HG02970 (cell line): ENCODE measurements at regions not wholly inside any gene's neighbourhood (a gene's known extent, or its start where the extent isn't known, plus 50 kb on each side); places are given as distances from the start of the nearest gene placed in this dataset.
"Not testable (repeated sequence)": the region's sequence is repeated elsewhere in the genome, so short reads cannot be mapped to it uniquely, and the experiment has no call there.

Experiments
- ATAC-seq: cut with Tn5 transposase; IDR thresholded peaks from one replicate; pipeline ENCODE4 v1.9.1; 2021; ENCODE audit warnings: mild to moderate bottlenecking, moderate library complexity, moderate number of reproducible peaks; ENCODE audit not compliant: unreplicated experiment, low FRiP score

DNA sequence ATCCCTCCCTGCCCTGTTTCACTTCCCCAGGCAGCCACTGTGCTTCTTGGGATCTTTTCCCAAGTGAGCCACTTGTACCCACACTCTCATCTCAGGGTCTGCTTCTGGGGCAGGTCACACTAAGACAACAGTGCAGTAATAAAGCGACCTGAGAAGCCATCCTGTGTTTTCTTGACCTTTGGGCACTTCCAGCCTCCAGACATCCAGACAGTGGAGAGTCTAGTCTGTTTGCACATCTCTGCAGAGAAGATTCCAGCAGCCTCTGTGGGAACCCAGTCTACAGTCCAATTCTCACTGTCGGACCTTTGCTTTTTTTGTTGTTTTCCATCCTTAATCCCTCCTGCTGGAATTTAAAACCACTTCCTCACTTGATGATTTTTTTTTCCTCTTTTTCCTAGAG is 50.3 kb upstream of the ATP6AP2 start:
- ATAC-seq, result no peak

DNA sequence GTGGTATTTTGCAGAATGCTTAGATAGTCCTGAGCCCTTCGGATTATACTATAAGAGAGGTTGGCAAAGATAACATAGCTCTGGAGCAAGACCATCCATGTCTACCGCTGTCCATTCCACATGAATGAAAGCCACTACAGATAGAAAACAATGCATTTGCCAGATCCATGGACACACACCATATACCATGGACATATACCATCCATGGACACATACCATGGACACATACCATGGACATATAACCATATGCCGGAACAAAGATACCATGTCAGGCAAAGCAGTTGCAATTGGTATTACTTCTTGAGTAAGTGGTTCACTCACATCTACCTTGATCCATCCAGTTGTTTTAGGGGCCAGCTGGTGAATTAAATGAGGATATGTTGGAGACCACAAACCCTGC is 53.2 kb upstream of the ATP6AP2 start:
- ATAC-seq, result no peak

DNA sequence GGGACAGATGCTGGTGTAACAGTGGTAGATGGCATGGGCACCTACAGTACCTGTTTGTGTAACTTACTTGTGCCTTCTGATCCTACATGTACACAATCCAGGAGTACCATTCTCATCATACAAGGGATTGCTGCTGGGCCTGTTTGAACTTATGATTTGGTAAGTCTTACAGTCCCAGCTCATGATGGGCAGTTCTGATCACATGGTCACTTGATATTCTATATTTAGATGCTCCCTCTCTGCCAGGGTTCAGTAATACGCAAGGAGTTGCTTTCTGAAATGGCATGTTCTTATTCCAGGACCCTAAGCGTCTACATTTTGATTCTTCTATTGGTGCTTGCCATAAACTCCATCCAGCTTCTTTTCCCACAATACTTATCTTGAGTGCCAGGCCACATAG is 54.4 kb upstream of the ATP6AP2 start:
- no peak for ATAC-seq

DNA sequence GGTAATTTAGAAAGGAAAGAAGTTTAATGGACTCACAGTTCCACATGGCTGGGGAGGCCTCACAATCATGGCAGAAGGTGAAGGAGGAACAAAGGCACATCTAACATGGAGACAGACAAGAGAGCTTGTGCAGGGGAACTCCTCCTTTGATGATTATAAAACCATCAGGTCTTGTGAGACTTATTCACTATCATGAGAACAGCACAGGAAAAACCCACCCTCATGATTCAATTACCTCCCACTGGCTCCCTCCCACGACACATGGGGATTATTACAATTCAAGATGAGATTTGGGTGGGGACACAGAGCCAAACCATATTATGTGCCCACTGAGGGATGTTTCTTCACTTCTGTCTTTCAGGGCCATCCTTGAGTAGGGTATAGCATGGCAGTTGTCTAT is 54.9 kb upstream of the ATP6AP2 start:
- ATAC-seq, result not testable (repeated sequence)

DNA sequence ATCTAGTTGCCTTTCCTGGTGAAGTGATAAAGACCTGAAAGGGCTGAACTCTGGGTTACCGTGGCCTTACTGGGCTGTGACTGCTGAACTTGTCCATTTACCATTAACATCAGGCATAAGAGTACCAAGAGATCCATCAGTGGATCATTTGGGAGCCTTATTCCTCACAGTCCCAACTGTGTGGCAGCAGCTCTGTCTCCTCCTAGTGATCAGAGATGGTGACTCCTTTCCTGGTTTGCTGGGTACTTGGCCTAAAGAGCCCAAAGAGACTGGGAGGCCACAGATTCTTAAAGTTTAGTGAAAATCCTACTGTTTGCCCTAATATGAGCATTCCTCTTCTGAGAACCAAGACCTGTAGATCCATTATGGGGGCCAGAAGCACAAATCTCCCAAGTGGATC is 56.3 kb upstream of the ATP6AP2 start:
- no peak for ATAC-seq

DNA sequence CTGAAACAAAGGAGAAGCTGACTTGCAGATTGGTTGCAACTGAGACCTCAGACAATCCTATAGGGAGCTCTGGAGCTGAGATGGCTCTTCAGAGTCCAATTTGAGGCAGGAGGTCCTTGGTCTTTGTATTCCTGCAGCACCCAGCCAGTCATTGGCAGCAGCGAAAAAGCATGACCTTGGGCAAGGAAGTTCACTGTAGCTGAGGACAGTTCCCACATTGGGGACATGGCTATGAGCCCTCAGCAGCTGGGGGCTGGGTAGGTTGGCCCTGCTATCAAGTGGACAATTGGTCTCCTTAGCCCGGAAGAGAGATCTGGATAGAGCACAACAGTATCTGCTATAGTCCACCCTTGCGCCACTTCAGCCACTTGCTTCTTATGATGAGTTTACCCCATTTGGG is 56.9 kb upstream of the ATP6AP2 start:
- no peak for ATAC-seq

- ATAC-seq, result no peak
Observed at GRCh38 chrX:40521868-40522450, 58.8 kb upstream of the ATP6AP2 start.

DNA sequence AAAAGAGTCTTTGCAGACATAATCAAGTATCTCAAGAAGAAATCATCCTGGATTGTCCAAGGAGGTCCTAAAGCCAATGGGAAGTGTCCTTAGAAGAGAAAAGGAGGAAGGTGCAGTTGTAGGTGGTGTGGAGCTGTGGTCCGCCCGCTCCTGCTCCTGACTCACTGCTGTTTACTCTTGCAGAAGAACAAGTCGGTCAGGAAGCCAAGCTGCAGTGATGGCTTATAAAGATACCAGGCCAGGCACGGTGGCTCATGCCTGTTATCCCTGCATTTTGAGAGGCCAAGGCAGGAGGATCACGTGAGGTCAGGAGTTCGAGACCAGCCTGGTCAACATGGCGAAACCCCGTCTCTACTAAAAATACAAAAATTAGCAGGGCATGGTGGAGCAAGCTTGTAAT is 66.4 kb upstream of the ATP6AP2 start:
- no peak for ATAC-seq

GRCh38 chrX:40513835-40514234 is 66.9 kb upstream of the ATP6AP2 start:
- no peak for ATAC-seq

- ATAC-seq, result no peak
Observed at GRCh38 chrX:40513012-40513411, 67.8 kb upstream of the ATP6AP2 start.

- no peak for ATAC-seq
Observed at GRCh38 chrX:40511258-40511657, 69.5 kb upstream of the ATP6AP2 start.

- no peak for ATAC-seq
Observed at GRCh38 chrX:40508560-40508959, 72.2 kb upstream of the ATP6AP2 start.

DNA sequence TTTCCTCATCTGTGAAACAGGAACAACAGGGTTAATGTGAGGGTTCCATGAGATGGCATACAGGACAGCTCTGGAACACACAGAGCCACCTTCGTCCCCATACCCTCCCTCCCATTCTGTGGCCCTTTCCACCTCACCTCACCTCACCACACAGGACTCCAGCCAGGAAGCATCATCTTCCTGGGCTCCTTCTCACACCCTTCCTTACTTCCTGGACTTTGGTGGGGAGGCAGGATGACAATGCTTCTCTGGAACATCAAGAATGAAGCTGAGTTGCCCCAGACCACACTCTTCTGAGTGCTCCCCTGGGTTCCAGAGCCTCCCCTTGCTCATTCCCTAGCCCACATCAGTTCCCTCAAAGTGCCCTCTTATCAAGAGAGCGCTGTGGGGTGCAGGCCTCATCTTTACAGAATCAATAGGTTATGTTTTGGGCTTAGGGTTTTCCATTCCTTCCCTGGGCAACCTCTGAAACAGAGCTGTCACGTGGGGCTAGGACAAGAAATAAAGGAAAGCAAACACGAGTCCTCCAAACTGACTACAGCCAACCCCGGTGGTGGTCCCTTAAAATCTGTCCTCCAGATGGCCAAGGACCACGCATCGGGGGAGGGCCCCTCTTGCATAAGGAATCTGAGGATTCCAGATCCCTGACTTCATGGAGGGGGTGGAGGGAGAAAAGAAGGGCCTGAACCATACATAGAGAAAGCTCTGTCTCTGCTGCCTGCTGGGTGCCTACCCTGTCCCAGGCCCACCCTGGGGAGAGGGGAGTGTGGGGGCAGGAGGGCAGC is 74.4 kb upstream of the ATP6AP2 start:
- ATAC-seq, result no peak

- no peak for ATAC-seq
Observed at GRCh38 chrX:40504801-40505605, 75.8 kb upstream of the ATP6AP2 start.

DNA sequence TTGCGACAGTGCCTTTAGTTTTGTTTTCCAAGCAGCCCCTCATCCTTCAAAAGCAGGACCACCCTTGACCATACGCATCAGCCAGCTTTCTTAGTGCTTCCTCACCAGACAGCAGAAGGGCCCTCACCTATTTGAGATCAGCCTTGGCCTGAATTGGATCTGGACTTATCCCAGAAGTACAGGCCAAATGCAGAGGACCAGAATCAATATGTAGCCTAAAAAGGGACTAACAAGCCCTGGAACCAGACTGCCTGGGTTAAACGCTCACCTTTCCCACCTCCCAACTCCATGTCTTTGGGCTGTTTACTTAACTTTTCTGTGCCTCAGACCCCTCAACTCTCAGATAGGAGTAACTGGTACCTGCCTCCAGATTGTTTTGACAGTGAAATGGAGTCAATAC is 77.7 kb upstream of the ATP6AP2 start:
- no peak for ATAC-seq

DNA sequence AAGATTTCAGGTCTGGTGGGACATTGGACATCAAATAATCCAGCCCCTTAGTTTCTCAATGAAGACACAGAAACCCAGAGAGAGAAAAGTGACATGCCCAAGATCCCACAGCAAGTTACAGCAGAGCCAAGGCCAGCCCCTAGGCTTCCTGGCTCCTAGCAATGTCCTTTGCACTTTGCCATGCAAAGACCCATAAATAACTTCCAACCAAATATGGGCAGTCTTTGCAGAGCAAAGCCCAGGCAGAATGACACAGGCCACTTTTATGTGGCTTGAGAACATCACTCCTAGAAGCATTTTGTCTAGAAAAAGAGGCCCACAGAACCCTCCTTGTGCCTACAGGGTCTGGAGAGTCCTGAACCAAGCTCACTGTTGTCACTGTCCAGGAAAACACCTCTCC is 78.1 kb upstream of the ATP6AP2 start:
- ATAC-seq, result no peak

- ATAC-seq, result no peak
Observed at GRCh38 chrX:40501164-40501855, 79.5 kb upstream of the ATP6AP2 start.

- no peak for ATAC-seq
Observed at GRCh38 chrX:40496728-40497127, 84.0 kb upstream of the ATP6AP2 start.

DNA sequence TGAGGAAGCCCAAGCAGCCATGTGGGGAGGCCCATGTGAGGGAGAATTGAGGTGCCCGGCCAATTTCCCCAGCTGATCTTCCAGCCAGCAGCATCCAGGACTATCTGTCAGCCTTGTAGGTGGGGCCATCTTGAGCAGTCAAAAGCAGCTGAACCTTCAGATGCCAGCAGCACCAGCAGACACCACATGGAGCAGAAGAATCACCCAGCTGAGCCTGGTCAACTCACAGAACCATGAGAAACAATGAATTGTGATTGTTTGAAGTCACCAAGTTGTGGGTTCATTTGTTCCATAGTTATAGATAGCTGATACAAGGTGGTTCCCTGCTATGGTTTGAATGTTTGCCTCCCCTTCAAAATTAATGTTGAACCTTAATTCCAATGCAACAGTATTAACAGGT is 85.1 kb upstream of the ATP6AP2 start:
- ATAC-seq, result no peak

GRCh38 chrX:40494005-40494404 is 86.8 kb upstream of the ATP6AP2 start:
- ATAC-seq, result no peak

DNA sequence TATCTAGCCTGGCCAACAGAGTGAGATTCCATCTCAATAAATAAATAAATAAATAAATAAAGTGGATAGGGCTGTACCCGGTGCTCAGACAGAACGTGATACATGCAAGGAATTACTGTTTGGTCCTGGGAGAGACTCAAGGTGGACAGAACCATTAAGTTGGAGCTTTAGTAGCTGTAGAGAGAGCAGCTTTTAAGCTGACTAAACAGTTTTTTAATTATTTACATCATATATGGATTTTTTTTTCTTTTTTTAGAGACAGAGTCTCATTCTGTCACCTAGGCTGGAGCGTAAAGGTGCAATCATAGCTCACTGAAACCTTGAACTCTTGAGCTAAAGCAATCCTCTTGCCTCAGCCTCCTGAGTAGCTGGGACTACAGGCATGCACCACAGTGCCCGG is 92.5 kb upstream of the ATP6AP2 start:
- ATAC-seq, result no peak
